SU-DHL-6 (cell line): ENCODE measurements at regions not wholly inside any gene's neighbourhood (a gene's known extent, or its start where the extent isn't known, plus 50 kb on each side); places are given as distances from the start of the nearest gene placed in this dataset.

Experiments used
- EZH2phosphoT487 ChIP-seq: fragments of 200-600 bp; sonication (generic), shearing (Covaris generic); conservative IDR thresholded peaks from 2 replicates; pipeline ENCODE4 v1.6.1; 2018; ENCODE audit warnings: mild to moderate bottlenecking, antibody characterized with exemption, low read length, moderate library complexity, mixed read lengths
- TF ChIP-seq, protein P1 (sequence below): fragments of 200-600 bp; sonication (generic); IDR thresholded peaks from one replicate; pipeline ENCODE4 v1.5.1; 2017; ENCODE audit warnings: antibody characterized with exemption, mild to moderate bottlenecking, low read length, moderate library complexity; ENCODE audit not compliant: insufficient read depth, poor library complexity, severe bottlenecking

DNA sequence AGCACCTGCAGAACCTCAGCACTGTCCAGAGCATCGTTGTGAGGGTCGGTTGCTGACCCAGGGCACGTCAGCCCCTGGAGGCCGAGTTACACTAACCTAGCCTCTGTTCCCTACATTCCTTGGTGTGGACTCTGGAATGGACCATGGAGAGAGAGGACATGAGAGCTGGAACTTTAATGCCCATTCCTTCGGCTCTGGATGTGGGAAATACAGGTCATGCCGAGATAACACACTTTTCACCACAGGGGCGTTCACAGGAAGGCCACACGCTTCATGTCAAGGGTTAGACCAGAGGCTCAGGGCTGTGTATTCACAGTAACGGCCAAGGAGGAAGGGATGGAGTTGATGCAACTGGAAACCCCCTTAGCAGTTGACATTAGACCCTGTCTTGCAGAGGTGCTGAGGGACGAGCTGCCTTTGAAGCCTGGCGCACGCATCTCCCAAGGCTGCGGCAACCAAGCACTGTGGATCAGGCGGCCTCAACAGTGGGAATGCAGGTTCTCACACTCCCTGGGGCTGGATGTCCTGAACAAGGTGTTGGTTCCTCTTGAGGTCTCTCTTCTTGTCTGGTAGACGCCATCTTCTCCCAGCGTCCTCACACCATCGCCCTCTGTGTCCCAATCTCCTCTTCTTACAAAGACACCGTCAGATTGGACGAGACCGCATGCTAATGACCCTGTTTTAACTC, 245.2 kb downstream of the KLF6 start:
- TF ChIP-seq, protein P1, sequence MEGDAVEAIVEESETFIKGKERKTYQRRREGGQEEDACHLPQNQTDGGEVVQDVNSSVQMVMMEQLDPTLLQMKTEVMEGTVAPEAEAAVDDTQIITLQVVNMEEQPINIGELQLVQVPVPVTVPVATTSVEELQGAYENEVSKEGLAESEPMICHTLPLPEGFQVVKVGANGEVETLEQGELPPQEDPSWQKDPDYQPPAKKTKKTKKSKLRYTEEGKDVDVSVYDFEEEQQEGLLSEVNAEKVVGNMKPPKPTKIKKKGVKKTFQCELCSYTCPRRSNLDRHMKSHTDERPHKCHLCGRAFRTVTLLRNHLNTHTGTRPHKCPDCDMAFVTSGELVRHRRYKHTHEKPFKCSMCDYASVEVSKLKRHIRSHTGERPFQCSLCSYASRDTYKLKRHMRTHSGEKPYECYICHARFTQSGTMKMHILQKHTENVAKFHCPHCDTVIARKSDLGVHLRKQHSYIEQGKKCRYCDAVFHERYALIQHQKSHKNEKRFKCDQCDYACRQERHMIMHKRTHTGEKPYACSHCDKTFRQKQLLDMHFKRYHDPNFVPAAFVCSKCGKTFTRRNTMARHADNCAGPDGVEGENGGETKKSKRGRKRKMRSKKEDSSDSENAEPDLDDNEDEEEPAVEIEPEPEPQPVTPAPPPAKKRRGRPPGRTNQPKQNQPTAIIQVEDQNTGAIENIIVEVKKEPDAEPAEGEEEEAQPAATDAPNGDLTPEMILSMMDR: no peak
- no peak for TF ChIP-seq EZH2phosphoT487
